ENCODE measurements at regions not wholly inside any gene's neighbourhood (a gene's known extent, or its start where the extent isn't known, plus 50 kb on each side); places are given as distances from the start of the nearest gene placed in this dataset.

DNA sequence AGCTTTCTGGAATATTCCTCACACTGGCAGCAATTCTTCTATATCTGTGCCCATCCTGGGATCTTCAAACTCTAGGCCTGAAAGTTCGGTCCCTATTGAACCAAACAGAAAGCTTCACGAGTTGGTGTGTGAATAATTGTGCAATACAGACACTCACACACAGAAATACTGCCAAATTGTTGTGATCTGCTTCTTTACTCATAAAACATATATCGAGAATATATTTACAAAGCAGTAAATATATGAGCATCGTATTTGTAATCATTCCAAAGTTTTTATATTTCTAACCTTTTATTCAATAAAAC lies 56.6 kb upstream of the BEX4 start:
- no peak for DNase-seq

DNA sequence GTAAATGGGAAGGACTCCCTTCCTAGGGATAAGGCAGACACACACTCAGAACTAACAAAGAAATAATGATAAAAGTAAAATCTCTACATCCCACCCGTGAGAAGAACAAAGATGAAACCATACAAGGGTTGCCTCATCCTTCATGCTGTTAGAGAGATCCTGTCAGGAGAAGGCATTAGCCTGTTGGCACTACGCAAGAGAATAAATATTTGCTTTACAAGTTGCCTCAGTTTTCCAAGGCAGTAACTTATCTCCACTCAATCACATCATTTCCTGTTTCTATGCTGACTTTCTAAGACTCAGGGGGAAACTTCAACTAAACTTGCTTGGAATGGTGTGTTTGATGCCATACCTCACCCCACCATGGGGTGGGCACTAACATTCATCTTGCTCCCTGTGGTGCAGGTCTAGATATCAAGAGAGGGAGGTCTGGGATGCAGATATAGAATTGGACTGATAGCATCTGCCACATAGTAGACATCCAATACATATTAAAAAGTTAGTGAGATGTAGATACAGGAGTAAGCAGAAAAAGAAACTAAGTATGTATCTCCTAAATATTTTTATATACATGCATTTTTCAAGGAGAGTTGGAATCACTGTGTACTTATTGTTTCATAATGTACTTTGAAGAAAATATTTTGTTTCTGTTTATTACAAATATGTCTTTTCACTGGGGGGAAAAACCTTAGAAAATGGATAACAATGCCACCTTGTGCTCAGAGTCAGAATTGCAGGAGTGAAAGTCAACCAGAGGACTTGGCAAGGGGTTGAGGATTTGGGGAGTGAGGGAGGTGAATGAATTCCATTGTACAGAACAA lies 57.2 kb upstream of the BEX4 start:
- DNase-seq: peak; percentile 12 to 36

DNA sequence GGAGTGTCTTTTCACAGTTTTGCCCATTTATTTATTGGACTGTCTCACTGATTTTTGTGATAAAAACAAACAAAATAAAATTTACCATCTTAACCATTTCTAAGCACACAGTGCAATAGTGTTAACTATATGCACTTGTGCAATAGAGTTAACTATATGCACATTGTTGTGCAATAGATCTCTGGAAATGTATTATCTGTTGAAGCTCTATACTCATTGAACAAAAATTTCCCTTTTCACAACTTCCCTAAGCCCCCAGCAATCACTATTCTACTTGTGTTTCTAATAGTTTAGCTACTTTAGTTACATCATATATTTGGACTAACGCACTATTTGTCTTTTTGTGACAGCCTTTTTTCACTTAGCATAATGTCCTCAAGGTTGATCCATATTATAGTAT lies 59.7 kb upstream of the BEX4 start:
- DNase-seq: no peak

DNA sequence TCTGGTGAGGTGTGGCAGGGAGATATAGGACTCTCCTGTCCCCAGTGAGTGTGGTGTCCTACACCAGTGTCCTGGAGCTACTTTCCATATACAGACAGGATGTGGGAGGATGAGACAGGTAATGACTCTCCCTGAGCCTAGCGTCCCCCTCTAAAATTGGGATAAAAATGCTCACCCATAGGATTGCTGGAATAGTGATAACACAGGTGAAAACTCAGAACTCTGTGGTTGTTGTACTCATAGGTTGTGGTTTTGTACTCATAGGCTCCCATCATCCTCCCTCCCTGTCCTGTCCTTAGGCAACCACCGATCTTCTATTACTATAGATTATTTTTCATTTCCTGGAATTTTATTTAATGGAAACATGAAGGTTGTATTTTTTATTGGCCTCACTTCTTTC lies 60.7 kb upstream of the NXF3 start:
- DNase-seq: no peak

DNA sequence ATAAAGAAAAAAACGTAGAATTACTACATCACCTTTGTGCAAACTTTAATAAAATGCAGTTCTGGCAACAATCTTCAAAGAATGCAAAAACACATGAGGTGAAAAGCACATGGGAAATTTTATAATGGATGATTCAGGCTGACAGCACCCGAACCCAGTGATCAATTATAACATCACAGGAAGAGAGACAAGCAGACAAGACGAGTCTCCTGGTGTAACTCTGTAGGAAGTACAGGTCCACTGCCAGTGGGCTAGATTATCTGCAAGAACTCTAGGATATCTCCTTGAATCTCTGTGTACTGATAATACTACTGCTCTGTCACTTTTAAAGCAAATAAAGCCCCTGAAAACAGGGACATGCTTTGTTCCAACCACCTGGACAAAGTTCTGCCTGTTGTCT lies 58.9 kb upstream of the NXF3 start:
- DNase-seq: no peak

DNA sequence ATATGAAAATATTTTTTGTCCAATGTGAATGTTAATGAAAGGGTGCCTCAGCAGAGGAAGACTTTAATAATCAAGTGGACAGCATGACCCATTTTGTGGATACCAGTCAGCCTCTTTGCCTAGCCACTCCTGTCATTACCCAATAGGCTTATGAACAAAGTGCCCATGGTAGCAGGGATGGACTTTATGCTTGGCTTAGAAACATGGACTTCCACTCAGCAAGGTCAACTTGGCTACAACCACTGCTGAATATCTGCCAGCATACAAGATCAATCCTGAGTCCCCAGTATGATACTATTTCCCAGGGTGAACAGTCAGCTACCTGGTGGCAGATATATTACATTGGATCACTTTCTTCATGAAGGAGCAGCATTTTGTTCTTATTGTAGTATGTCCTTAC lies 56.7 kb upstream of the NXF3 start:
- DNase-seq: no peak

GRCh38 chrX:103148075-103148474 lies 55.1 kb upstream of the NXF3 start:
- DNase-seq: no peak
